ENCODE measurements at regions not wholly inside any gene's neighbourhood (a gene's known extent, or its start where the extent isn't known, plus 50 kb on each side); places are given as distances from the start of the nearest gene placed in this dataset.

GRCh38 chr5:98110791-98111190 is 662.7 kb upstream of the RGMB start:
- H3K4me2 ChIP-seq (ENCODE audit: insufficient read depth, low read length), result peak overlapping the region; percentile 78
- H3K9me3 ChIP-seq (ENCODE audit: low read depth, low read length), result no peaks in the 10 kb centered on the region
- TF ChIP-seq CTCF (IDR thresholded peaks at IDR 0.05; ENCODE audit: extremely low read depth, low read depth, low read length), result no peak
- H3K4me1 ChIP-seq (ENCODE audit: insufficient read depth, low read length), result peaks cover 52% of the 10 kb centered on the region
- no peaks in the 10 kb centered on the region for H4K20me1 ChIP-seq (ENCODE audit: insufficient read depth, low read length)
- H3K4me3 ChIP-seq (ENCODE audit: insufficient read depth, low read length), result no peak overlapping the region
- no peak for DNase-seq (ENCODE audit: insufficient read length, low spot score, missing footprints)
- no peaks in the 10 kb centered on the region for H3K36me3 ChIP-seq (ENCODE audit: insufficient read depth, low read length)
- peak overlapping the region; percentile 99 for H3K27ac ChIP-seq (ENCODE audit: low read depth, low read length)
- no peaks in the 10 kb centered on the region for H3K79me2 ChIP-seq (ENCODE audit: insufficient read depth, low read length)
- no peaks in the 10 kb centered on the region for H3K27me3 ChIP-seq (ENCODE audit: insufficient read depth, low read length)
- no peak overlapping the region for H2AFZ ChIP-seq (ENCODE audit: low read length)

GRCh38 chr5:98111686-98112085 is 661.8 kb upstream of the RGMB start:
- Histone ChIP-seq H3K4me1 (ENCODE audit: insufficient read depth, low read length) (peaks cover 43% of the 10 kb centered on the region), H3K9me3 (ENCODE audit: low read depth, low read length) (no peaks in the 10 kb centered on the region), H3K27ac (ENCODE audit: low read depth, low read length) (no peak overlapping the region), H3K79me2 (ENCODE audit: insufficient read depth, low read length) (no peaks in the 10 kb centered on the region), H3K36me3 (ENCODE audit: insufficient read depth, low read length) (no peaks in the 10 kb centered on the region), H2AFZ (ENCODE audit: low read length) (no peak overlapping the region), H3K4me3 (ENCODE audit: insufficient read depth, low read length) (no peak overlapping the region), H4K20me1 (ENCODE audit: insufficient read depth, low read length) (no peaks in the 10 kb centered on the region), H3K27me3 (ENCODE audit: insufficient read depth, low read length) (no peaks in the 10 kb centered on the region), H3K4me2 (ENCODE audit: insufficient read depth, low read length) (no peak overlapping the region)
- TF ChIP-seq CTCF (IDR thresholded peaks at IDR 0.05; ENCODE audit: extremely low read depth, low read depth, low read length), result no peak
- DNase-seq (ENCODE audit: insufficient read length, low spot score, missing footprints), result no peak

- H3K4me3 ChIP-seq (ENCODE audit: insufficient read depth, low read length), result no peak overlapping the region
- H3K36me3 ChIP-seq (ENCODE audit: insufficient read depth, low read length), result no peaks in the 10 kb centered on the region
- no peak for TF ChIP-seq CTCF (IDR thresholded peaks at IDR 0.05; ENCODE audit: extremely low read depth, low read depth, low read length)
- no peak overlapping the region for H2AFZ ChIP-seq (ENCODE audit: low read length)
- H3K27ac ChIP-seq (ENCODE audit: low read depth, low read length), result no peak overlapping the region
- no peaks in the 10 kb centered on the region for H4K20me1 ChIP-seq (ENCODE audit: insufficient read depth, low read length)
- no peaks in the 10 kb centered on the region for H3K9me3 ChIP-seq (ENCODE audit: low read depth, low read length)
- H3K4me1 ChIP-seq (ENCODE audit: insufficient read depth, low read length), result no peaks in the 10 kb centered on the region
- no peak overlapping the region for H3K4me2 ChIP-seq (ENCODE audit: insufficient read depth, low read length)
- H3K27me3 ChIP-seq (ENCODE audit: insufficient read depth, low read length), result no peaks in the 10 kb centered on the region
- DNase-seq (ENCODE audit: insufficient read length, low spot score, missing footprints), result no peak
- no peaks in the 10 kb centered on the region for H3K79me2 ChIP-seq (ENCODE audit: insufficient read depth, low read length)
These were observed 652.2 kb upstream of the RGMB start for GRCh38 chr5:98121036-98121936.

- no peak overlapping the region for H3K4me3 ChIP-seq (ENCODE audit: insufficient read depth, low read length)
- DNase-seq (ENCODE audit: insufficient read length, low spot score, missing footprints), result no peak
- no peaks in the 10 kb centered on the region for H4K20me1 ChIP-seq (ENCODE audit: insufficient read depth, low read length)
- H3K4me1 ChIP-seq (ENCODE audit: insufficient read depth, low read length), result no peaks in the 10 kb centered on the region
- H3K36me3 ChIP-seq (ENCODE audit: insufficient read depth, low read length), result no peaks in the 10 kb centered on the region
- no peak for TF ChIP-seq CTCF (IDR thresholded peaks at IDR 0.05; ENCODE audit: extremely low read depth, low read depth, low read length)
- H3K9me3 ChIP-seq (ENCODE audit: low read depth, low read length), result no peaks in the 10 kb centered on the region
- H3K27me3 ChIP-seq (ENCODE audit: insufficient read depth, low read length), result no peaks in the 10 kb centered on the region
- no peak overlapping the region for H3K27ac ChIP-seq (ENCODE audit: low read depth, low read length)
- H3K4me2 ChIP-seq (ENCODE audit: insufficient read depth, low read length), result no peak overlapping the region
- H3K79me2 ChIP-seq (ENCODE audit: insufficient read depth, low read length), result no peaks in the 10 kb centered on the region
- no peak overlapping the region for H2AFZ ChIP-seq (ENCODE audit: low read length)
These were observed 645.2 kb upstream of the RGMB start for GRCh38 chr5:98128271-98128670.

Measured in osteoblast (primary cell).